ENCODE measurements at regions not wholly inside any gene's neighbourhood (a gene's known extent, or its start where the extent isn't known, plus 50 kb on each side); places are given as distances from the start of the nearest gene placed in this dataset.

GRCh38 chr21:35337573-35337972 lies 288.5 kb upstream of the RUNX1 start:
- no peak for TF ChIP-seq POLR2A (IDR thresholded peaks at IDR 0.05; ENCODE audit: low read length)
- TF ChIP-seq GATA1 (IDR thresholded peaks at IDR 0.05; ENCODE audit: low read depth, low read length): no peak

All from erythroblast (primary cell).